Suprapubic skin (tissue), 4 donors: ENCODE measurements at regions not wholly inside any gene's neighbourhood (a gene's known extent, or its start where the extent isn't known, plus 50 kb on each side); places are given as distances from the start of the nearest gene placed in this dataset.
"Not testable (repeated sequence)": the region's sequence is repeated elsewhere in the genome, so short reads cannot be mapped to it uniquely, and the experiment has no call there.

ENCODE experiments used
- DNase-seq, 2 donors: peaks; one replicate each; pipeline ENCODE4 v3.0.0-alpha.2; 2019; ENCODE audit warnings: low spot score in 2 of 2
- H3K27ac ChIP-seq: fragments of 200-600 bp; sonication (generic); one replicate; pipeline ENCODE4 v1.5.1; 2019
- H3K27me3 ChIP-seq: fragments of 200-600 bp; sonication (generic); one replicate; pipeline ENCODE4 v1.5.1; 2019
- H3K36me3 ChIP-seq: fragments of 200-600 bp; sonication (generic); one replicate; pipeline ENCODE4 v1.5.1; 2019
- H3K4me1 ChIP-seq: fragments of 200-600 bp; sonication (generic); one replicate; pipeline ENCODE4 v1.5.1; 2019
- H3K4me3 ChIP-seq: fragments of 200-600 bp; sonication (generic); one replicate; pipeline ENCODE4 v1.5.1; 2019; ENCODE audit warnings: mild to moderate bottlenecking
- H3K9me3 ChIP-seq: fragments of 200-600 bp; sonication (generic); one replicate; pipeline ENCODE4 v1.5.1; 2019
- CTCF ChIP-seq, 2 donors: fragments of 200-600 bp in 1 of 2; fragments of 450-650 bp in 1 of 2; sonication (generic) in 1 of 2; IDR thresholded peaks; one replicate each; pipeline ENCODE4 v1.5.1; 2016 to 2019; ENCODE audit warnings: antibody characterized with exemption in 2 of 2, mild to moderate bottlenecking in 1 of 2, moderate library complexity in 1 of 2
- EP300 ChIP-seq: sonication (generic); formaldehyde crosslinking; IDR thresholded peaks from one replicate; pipeline ENCODE4 v1.6.1; 2017; ENCODE audit warnings: antibody characterized with exemption
- POLR2A ChIP-seq, 2 donors: fragments of 450-650 bp; IDR thresholded peaks; one replicate each; pipeline ENCODE4 v1.6.1; 2017; ENCODE audit warnings: antibody characterized with exemption in 2 of 2, mild to moderate bottlenecking in 2 of 2, moderate library complexity in 2 of 2
- POLR2AphosphoS5 ChIP-seq, 3 donors: sonication (generic); formaldehyde crosslinking; IDR thresholded peaks; one replicate each; pipeline ENCODE4 v1.6.1; 2017; ENCODE audit warnings: antibody characterized with exemption in 3 of 3
- WGBS: methylation state at CpG from one replicate; pipeline ENCODE4 v1.1.5; 2018; 5-methylcytosine and 5-hydroxymethylcytosine counted together

- H3K27me3 ChIP-seq = no peaks in the 10 kb centered on the region
- TF ChIP-seq POLR2A (IDR thresholded peaks at IDR 0.05) (no peak), EP300 (no peak), POLR2AphosphoS5 (IDR thresholded peaks at IDR 0.05) (no peak), CTCF (IDR thresholded peaks at IDR 0.05) (no peak)
- WGBS = 77% methylated on average over 1 of the region's 1 CpG
Observed at GRCh38 chr2:212894026-212894425, 257.4 kb downstream of the IKZF2 start.

GRCh38 chr2:212893216-212893615 is 258.2 kb downstream of the IKZF2 start:
- no peaks in the 10 kb centered on the region for H3K4me1 ChIP-seq
- H3K4me3 ChIP-seq = no peak overlapping the region
- no peak overlapping the region for H3K27ac ChIP-seq
- H3K27me3 ChIP-seq = no peaks in the 10 kb centered on the region
- H3K9me3 ChIP-seq = no peaks in the 10 kb centered on the region
- no peaks in the 10 kb centered on the region for H3K36me3 ChIP-seq
- DNase-seq = no peak
- no peak for TF ChIP-seq POLR2AphosphoS5 (IDR thresholded peaks at IDR 0.05)
- 71% methylated on average over 3 of the region's 3 CpGs for WGBS

More at GRCh38 chr2:212894026-212894425, 257.4 kb downstream of the IKZF2 start:
- Histone ChIP-seq H3K9me3 (no peaks in the 10 kb centered on the region), H3K4me1 (no peaks in the 10 kb centered on the region), H3K36me3 (no peaks in the 10 kb centered on the region), H3K4me3 (no peak overlapping the region), H3K27ac (no peak overlapping the region)
- no peak for DNase-seq

GRCh38 chr2:212892193-212892592 is 259.2 kb downstream of the IKZF2 start:
- no peaks in the 10 kb centered on the region for H3K36me3 ChIP-seq
- no peaks in the 10 kb centered on the region for H3K9me3 ChIP-seq
- no peak overlapping the region for H3K4me3 ChIP-seq
- H3K4me1 ChIP-seq = no peaks in the 10 kb centered on the region
- no peak overlapping the region for H3K27ac ChIP-seq
- no peaks in the 10 kb centered on the region for H3K27me3 ChIP-seq
- DNase-seq = no peak
- TF ChIP-seq POLR2AphosphoS5 (IDR thresholded peaks at IDR 0.05) (no peak), EP300 (no peak), POLR2A (IDR thresholded peaks at IDR 0.05) (no peak), CTCF (IDR thresholded peaks at IDR 0.05) (no peak)
- WGBS = 39% methylated on average over 3 of the region's 3 CpGs

- H3K27me3 ChIP-seq = no peaks in the 10 kb centered on the region
- TF ChIP-seq POLR2A (IDR thresholded peaks at IDR 0.05) (no peak), POLR2AphosphoS5 (IDR thresholded peaks at IDR 0.05) (no peak), CTCF (IDR thresholded peaks at IDR 0.05) (no peak), EP300 (no peak)
- no peak overlapping the region for H3K4me3 ChIP-seq
- WGBS = 73% methylated on average over 2 of the region's 2 CpGs
- no peaks in the 10 kb centered on the region for H3K4me1 ChIP-seq
- no peak overlapping the region for H3K27ac ChIP-seq
- no peaks in the 10 kb centered on the region for H3K9me3 ChIP-seq
- no peak for DNase-seq
- no peaks in the 10 kb centered on the region for H3K36me3 ChIP-seq
Observed at GRCh38 chr2:212891580-212891979, 259.8 kb downstream of the IKZF2 start.

GRCh38 chr2:212882626-212883025 is 268.8 kb downstream of the IKZF2 start:
- TF ChIP-seq CTCF (IDR thresholded peaks at IDR 0.05) (no peak), POLR2AphosphoS5 (IDR thresholded peaks at IDR 0.05) (no peak), POLR2A (IDR thresholded peaks at IDR 0.05) (no peak), EP300 (no peak)
- 83% methylated on average over 2 of the region's 2 CpGs for WGBS

GRCh38 chr2:212876556-212876955 is 274.9 kb downstream of the IKZF2 start:
- H3K27ac ChIP-seq, H3K9me3 ChIP-seq, H3K4me3 ChIP-seq, H3K36me3 ChIP-seq, H3K27me3 ChIP-seq, DNase-seq, H3K4me1 ChIP-seq: not testable (repeated sequence)
- 92% methylated on average over 6 of the region's 6 CpGs for WGBS

More at GRCh38 chr2:212882626-212883025, 268.8 kb downstream of the IKZF2 start:
- DNase-seq = no peak
- Histone ChIP-seq H3K4me3 (no peak overlapping the region), H3K9me3 (peaks cover 3% of the 10 kb centered on the region), H3K27me3 (no peaks in the 10 kb centered on the region), H3K4me1 (no peaks in the 10 kb centered on the region), H3K27ac (no peak overlapping the region), H3K36me3 (no peaks in the 10 kb centered on the region)

- H3K27ac ChIP-seq, H3K36me3 ChIP-seq, H3K9me3 ChIP-seq, H3K4me3 ChIP-seq, DNase-seq, H3K27me3 ChIP-seq, H3K4me1 ChIP-seq: not testable (repeated sequence)
- WGBS = 84% methylated on average over 4 of the region's 5 CpGs
Observed at GRCh38 chr2:212875950-212876349, 275.5 kb downstream of the IKZF2 start.
